ENCODE measurements at regions not wholly inside any gene's neighbourhood (a gene's known extent, or its start where the extent isn't known, plus 50 kb on each side); places are given as distances from the start of the nearest gene placed in this dataset.

DNA sequence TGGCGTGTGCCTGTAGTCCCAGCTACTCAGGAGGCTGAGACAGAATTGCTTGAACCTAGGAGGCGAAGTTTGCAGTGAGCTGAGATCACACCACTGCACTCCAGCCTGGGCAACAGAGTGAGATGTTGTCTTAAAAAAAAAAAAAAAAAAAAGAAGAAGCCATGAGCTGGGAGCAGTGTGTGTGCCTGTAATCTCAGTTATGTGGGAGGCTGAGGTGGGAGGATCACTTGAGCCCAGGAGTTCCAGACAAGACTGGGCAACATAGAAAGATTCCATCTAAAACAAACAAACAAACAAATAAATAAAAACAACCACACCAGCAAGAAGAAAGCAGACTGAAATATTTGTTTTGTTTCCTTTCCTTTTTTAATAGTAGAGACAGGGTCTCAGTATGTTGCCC lies 62.2 kb upstream of the KIF13A start:
- TF ChIP-seq ELF4 (IDR thresholded peaks at IDR 0.05) (no peak), FOXK2 (IDR thresholded peaks at IDR 0.05) (no peak), TARDBP (IDR thresholded peaks at IDR 0.05) (no peak), SP1 (IDR thresholded peaks at IDR 0.05) (no peak), ARNT (IDR thresholded peaks at IDR 0.05) (no peak), ZNF384 (IDR thresholded peaks at IDR 0.05) (no peak), HDGF (IDR thresholded peaks at IDR 0.05; ENCODE audit: borderline replicate concordance) (no peak), FOXM1 (IDR thresholded peaks at IDR 0.05; ENCODE audit: borderline replicate concordance) (no peak)
- TF ChIP-seq, protein P1, sequence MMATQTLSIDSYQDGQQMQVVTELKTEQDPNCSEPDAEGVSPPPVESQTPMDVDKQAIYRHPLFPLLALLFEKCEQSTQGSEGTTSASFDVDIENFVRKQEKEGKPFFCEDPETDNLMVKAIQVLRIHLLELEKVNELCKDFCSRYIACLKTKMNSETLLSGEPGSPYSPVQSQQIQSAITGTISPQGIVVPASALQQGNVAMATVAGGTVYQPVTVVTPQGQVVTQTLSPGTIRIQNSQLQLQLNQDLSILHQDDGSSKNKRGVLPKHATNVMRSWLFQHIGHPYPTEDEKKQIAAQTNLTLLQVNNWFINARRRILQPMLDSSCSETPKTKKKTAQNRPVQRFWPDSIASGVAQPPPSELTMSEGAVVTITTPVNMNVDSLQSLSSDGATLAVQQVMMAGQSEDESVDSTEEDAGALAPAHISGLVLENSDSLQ (IDR thresholded peaks at IDR 0.05) = no peak
